Prostate gland (tissue), 2 donors: ENCODE measurements at regions not wholly inside any gene's neighbourhood (a gene's known extent, or its start where the extent isn't known, plus 50 kb on each side); places are given as distances from the start of the nearest gene placed in this dataset.

ENCODE experiments used
- DNase-seq: peaks from one replicate; pipeline ENCODE4 v3.0.0-alpha.2; 2019; ENCODE audit warnings: low spot score
- H3K27ac ChIP-seq, 2 donors: fragments of 200-600 bp; sonication (generic); 2 replicates each; pipeline ENCODE4 v1.5.1; 2017 to 2019
- H3K27me3 ChIP-seq: fragments of 200-600 bp; sonication (generic); replicated peaks from 2 replicates; pipeline ENCODE4 v1.5.1; 2019; ENCODE audit not compliant: insufficient read depth
- H3K36me3 ChIP-seq, 2 donors: fragments of 200-600 bp; sonication (generic); 1 replicate in 1 of 2; 2 replicates in 1 of 2; pipeline versions ENCODE4 v1.5.1 to v1.8.1; 2017 to 2019
- H3K4me1 ChIP-seq: fragments of 200-600 bp; sonication (generic); replicated peaks from 2 replicates; pipeline ENCODE4 v1.5.1; 2019
- H3K4me3 ChIP-seq, 2 donors: fragments of 200-600 bp; sonication (generic); 2 replicates each; pipeline ENCODE4 v1.5.1; 2017 to 2019
- H3K9me3 ChIP-seq: fragments of 200-600 bp; sonication (generic); 2 replicates; pipeline ENCODE4 v1.5.1; 2017
- POLR2A ChIP-seq: fragments of 450-650 bp; IDR thresholded peaks from one replicate; pipeline ENCODE4 v1.6.1; 2016; ENCODE audit warnings: antibody characterized with exemption, mild to moderate bottlenecking
- POLR2AphosphoS5 ChIP-seq: sonication (generic); formaldehyde crosslinking; IDR thresholded peaks from one replicate; pipeline ENCODE4 v1.6.1; 2017; ENCODE audit warnings: antibody characterized with exemption
- WGBS: methylation state at CpG from one replicate; pipeline ENCODE4 v1.1.5; 2018; 5-methylcytosine and 5-hydroxymethylcytosine counted together
- intact Hi-C: fragments of 100-400 bp; cut with DNase I; formaldehyde crosslinking; loops from one replicate; pipeline ENCODE4 v1.14.2; 2022
- TF ChIP-seq, protein P1 (sequence below), 4 experiments: fragments of 200-600 bp in 2 of 4; fragments of 450-650 bp in 2 of 4; sonication (generic) in 2 of 4; IDR thresholded peaks; 1 replicate in 3 of 4; 2 replicates in 1 of 4; pipeline ENCODE4 v1.5.1; 2016 to 2019; ENCODE audit warnings: antibody characterized with exemption in 4 of 4, mild to moderate bottlenecking in 2 of 4, moderate library complexity in 2 of 4

- no peak for DNase-seq
- Histone ChIP-seq H3K27ac (no peak overlapping the region), H3K9me3 (no peaks in the 10 kb centered on the region), H3K4me3 (no peak overlapping the region), H3K27me3 (no peaks in the 10 kb centered on the region), H3K36me3 (no peaks in the 10 kb centered on the region), H3K4me1 (no peaks in the 10 kb centered on the region)
- intact Hi-C loops, result no loop called here
- WGBS, result 76% methylated on average over 7 of the region's 7 CpGs
- TF ChIP-seq, protein P1, sequence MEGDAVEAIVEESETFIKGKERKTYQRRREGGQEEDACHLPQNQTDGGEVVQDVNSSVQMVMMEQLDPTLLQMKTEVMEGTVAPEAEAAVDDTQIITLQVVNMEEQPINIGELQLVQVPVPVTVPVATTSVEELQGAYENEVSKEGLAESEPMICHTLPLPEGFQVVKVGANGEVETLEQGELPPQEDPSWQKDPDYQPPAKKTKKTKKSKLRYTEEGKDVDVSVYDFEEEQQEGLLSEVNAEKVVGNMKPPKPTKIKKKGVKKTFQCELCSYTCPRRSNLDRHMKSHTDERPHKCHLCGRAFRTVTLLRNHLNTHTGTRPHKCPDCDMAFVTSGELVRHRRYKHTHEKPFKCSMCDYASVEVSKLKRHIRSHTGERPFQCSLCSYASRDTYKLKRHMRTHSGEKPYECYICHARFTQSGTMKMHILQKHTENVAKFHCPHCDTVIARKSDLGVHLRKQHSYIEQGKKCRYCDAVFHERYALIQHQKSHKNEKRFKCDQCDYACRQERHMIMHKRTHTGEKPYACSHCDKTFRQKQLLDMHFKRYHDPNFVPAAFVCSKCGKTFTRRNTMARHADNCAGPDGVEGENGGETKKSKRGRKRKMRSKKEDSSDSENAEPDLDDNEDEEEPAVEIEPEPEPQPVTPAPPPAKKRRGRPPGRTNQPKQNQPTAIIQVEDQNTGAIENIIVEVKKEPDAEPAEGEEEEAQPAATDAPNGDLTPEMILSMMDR (IDR thresholded peaks at IDR 0.05), result no peak
- no peak for TF ChIP-seq POLR2A
Measured at GRCh38 chr3:23741036-23741706, 64.6 kb upstream of the UBE2E1 start.

DNA sequence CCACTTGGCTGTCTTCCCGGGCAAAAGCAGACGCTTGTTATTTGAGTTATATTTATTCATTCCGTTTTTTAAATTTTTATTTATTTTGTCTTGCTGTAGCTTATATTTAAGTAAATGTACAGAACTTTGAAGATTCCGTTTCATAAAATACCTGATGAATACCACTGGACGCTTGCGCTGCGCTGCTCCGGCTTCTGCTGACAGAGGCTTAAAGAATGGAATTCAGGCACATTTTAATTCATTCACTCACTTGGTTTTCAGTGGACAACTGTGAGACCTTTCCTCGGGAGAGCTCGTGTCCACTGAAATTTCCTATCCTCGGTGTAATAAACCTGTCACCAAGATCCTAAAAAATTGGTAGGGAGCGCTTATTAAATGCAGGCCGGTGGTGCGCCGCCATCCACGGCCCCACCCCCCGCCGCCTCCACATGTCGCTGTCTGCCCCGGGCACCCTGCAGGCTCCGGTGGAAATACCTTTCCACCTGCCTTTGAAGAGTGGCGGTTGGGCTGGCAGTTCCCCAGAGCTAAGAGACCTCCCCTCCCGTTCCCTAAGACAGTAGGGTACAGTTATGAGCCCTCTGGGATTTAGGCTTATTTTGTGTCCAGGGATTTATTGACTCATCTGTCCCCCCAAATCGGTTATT, 62.5 kb upstream of the UBE2E1 start:
- Histone ChIP-seq H3K9me3 (no peaks in the 10 kb centered on the region), H3K4me3 (no peak overlapping the region), H3K27me3 (no peaks in the 10 kb centered on the region), H3K4me1 (no peaks in the 10 kb centered on the region), H3K36me3 (no peaks in the 10 kb centered on the region), H3K27ac (no peak overlapping the region)
- intact Hi-C loops, result no loop called here
- 30% methylated on average over 24 of the region's 24 CpGs for WGBS
- TF ChIP-seq POLR2AphosphoS5, result no peak
- TF ChIP-seq, protein P1 (IDR thresholded peaks at IDR 0.05), result no peak
- TF ChIP-seq POLR2A, result no peak
- DNase-seq, result no peak

DNA sequence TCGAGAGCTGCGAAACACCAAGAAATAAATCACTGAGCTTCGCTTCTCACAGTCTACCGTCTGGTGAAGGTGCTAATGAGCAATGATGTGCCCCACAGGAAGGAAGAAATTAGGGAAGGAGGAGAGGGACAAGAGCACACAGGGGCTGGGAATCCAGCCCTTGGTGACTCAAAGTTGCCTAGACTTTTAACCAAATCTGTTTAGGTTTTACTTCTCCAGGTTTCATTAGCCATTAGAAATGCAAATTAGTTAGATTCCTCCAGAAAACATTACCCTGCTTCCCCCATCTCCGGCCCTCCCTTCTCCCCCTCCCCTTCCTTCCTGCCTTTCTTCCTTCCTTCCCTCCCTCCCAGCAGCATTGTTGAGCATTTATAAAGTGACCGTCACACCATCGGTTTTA, 59.3 kb upstream of the UBE2E1 start:
- DNase-seq, result no peak
- no peak overlapping the region for H3K27ac ChIP-seq
- H3K4me3 ChIP-seq, result no peak overlapping the region
- H3K36me3 ChIP-seq, result no peaks in the 10 kb centered on the region
- intact Hi-C loops, result no loop called here
- H3K4me1 ChIP-seq, result no peaks in the 10 kb centered on the region
- TF ChIP-seq POLR2A (no peak), POLR2AphosphoS5 (no peak)
- TF ChIP-seq, protein P1 (IDR thresholded peaks at IDR 0.05), result no peak
- no peaks in the 10 kb centered on the region for H3K27me3 ChIP-seq
- no peaks in the 10 kb centered on the region for H3K9me3 ChIP-seq
- 82% methylated on average over 7 of the region's 7 CpGs for WGBS

DNA sequence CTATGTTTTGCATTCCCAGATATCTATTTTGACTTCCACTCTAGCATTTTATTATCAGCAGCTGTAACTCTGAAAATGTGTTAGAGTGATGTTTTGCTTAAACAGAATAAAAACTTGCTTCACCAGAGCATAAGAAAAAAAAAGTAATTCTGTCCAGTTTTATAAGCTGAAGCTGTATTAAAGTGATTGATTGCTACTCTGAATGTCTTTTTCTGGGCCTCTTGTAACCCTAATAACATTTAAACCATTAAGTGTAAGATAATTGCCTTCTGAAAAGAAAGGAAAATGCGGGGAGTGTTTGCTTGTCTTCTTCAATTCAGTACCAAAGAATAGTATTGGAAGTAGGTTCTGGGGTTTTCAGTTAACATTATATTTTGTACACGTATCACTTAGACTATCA, 57.9 kb upstream of the UBE2E1 start:
- Histone ChIP-seq H3K27ac (no peak overlapping the region), H3K4me1 (no peaks in the 10 kb centered on the region), H3K4me3 (no peak overlapping the region), H3K9me3 (no peaks in the 10 kb centered on the region), H3K27me3 (no peaks in the 10 kb centered on the region), H3K36me3 (no peaks in the 10 kb centered on the region)
- intact Hi-C loops, result no loop called here
- WGBS, result 69% methylated on average over 2 of the region's 2 CpGs
- no peak for DNase-seq
- no peak for TF ChIP-seq POLR2AphosphoS5
- no peak for TF ChIP-seq POLR2A
- TF ChIP-seq, protein P1 (IDR thresholded peaks at IDR 0.05), result no peak
